Thyroid gland (tissue), 4 donors: ENCODE measurements at regions not wholly inside any gene's neighbourhood (a gene's known extent, or its start where the extent isn't known, plus 50 kb on each side); places are given as distances from the start of the nearest gene placed in this dataset.

ENCODE experiments used
- CTCF ChIP-seq, 6 experiments: fragments of 200-600 bp in 3 of 6; fragments of 450-650 bp in 3 of 6; sonication (generic) in 3 of 6; IDR thresholded peaks; one replicate each; pipeline ENCODE4 v1.5.1; 2016 to 2019; ENCODE audit warnings: antibody characterized with exemption in 6 of 6, mild to moderate bottlenecking in 2 of 6, inconsistent platforms in 1 of 6, moderate library complexity in 1 of 6
- POLR2A ChIP-seq, 2 donors: fragments of 450-650 bp; IDR thresholded peaks; one replicate each; pipeline ENCODE4 v1.6.1; 2017; ENCODE audit warnings: antibody characterized with exemption in 2 of 2, mild to moderate bottlenecking in 2 of 2, moderate library complexity in 1 of 2

DNA sequence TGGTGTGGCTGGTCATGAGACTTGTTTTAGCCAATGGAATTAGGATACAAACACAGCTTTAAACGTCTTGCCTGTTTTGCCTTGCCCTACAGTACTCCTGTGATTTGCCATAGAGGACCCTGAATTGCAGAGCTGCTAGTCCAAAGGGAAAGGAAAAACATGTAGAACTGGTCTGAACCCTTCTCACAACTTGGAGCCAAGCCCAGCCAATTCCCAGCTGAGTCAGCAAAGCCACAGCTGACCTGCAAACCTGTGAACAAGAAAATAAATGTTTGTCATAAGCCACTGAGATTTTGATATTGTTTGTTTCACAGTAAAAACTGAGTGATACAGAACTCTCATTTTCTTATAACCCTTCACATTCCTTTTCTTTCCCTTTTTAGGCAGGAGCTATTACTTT lies 360.5 kb upstream of the API5 start:
- no peak for TF ChIP-seq CTCF (IDR thresholded peaks at IDR 0.05)
- TF ChIP-seq POLR2A (IDR thresholded peaks at IDR 0.05): no peak
